ENCODE measurements at regions not wholly inside any gene's neighbourhood (a gene's known extent, or its start where the extent isn't known, plus 50 kb on each side); places are given as distances from the start of the nearest gene placed in this dataset.

GRCh38 chr5:158522776-158523175 lies 576.9 kb downstream of the EBF1 start:
- no peak overlapping the region for H3K27ac Mint-ChIP-seq
- no peak for ATAC-seq
- no peaks in the 10 kb centered on the region for H3K4me1 Mint-ChIP-seq
- no peaks in the 10 kb centered on the region for H3K9me3 Mint-ChIP-seq
- no peak for DNase-seq (ENCODE audit: low spot score in 2 of 2)
- H3K36me3 Mint-ChIP-seq = no peaks in the 10 kb centered on the region
- H3K4me3 Mint-ChIP-seq = no peak overlapping the region

GRCh38 chr5:158521995-158522394 lies 577.7 kb downstream of the EBF1 start:
- no peaks in the 10 kb centered on the region for H3K4me1 Mint-ChIP-seq
- H3K27ac Mint-ChIP-seq = no peak overlapping the region
- no peaks in the 10 kb centered on the region for H3K9me3 Mint-ChIP-seq
- ATAC-seq (no peak), DNase-seq (ENCODE audit: low spot score in 2 of 2) (no peak)
- H3K4me3 Mint-ChIP-seq = no peak overlapping the region
- no peaks in the 10 kb centered on the region for H3K36me3 Mint-ChIP-seq

- no peak for ATAC-seq
- no peak overlapping the region for H3K27ac Mint-ChIP-seq
- no peak overlapping the region for H3K4me3 Mint-ChIP-seq
- no peaks in the 10 kb centered on the region for H3K4me1 Mint-ChIP-seq
- no peak for DNase-seq (ENCODE audit: low spot score in 2 of 2)
- H3K9me3 Mint-ChIP-seq = no peaks in the 10 kb centered on the region
- H3K36me3 Mint-ChIP-seq = no peaks in the 10 kb centered on the region
Observed at GRCh38 chr5:158519433-158520021, 580.2 kb downstream of the EBF1 start.

- H3K4me1 Mint-ChIP-seq = no peaks in the 10 kb centered on the region
- no peak overlapping the region for H3K27ac Mint-ChIP-seq
- DNase-seq (ENCODE audit: low spot score in 2 of 2) (no peak), ATAC-seq (no peak)
- no peaks in the 10 kb centered on the region for H3K36me3 Mint-ChIP-seq
- no peaks in the 10 kb centered on the region for H3K9me3 Mint-ChIP-seq
- no peak overlapping the region for H3K4me3 Mint-ChIP-seq
Observed at GRCh38 chr5:158516521-158516920, 583.2 kb downstream of the EBF1 start.

GRCh38 chr5:158514986-158515359 lies 584.7 kb downstream of the EBF1 start:
- no peaks in the 10 kb centered on the region for H3K4me1 Mint-ChIP-seq
- no peaks in the 10 kb centered on the region for H3K36me3 Mint-ChIP-seq
- H3K27ac Mint-ChIP-seq = no peak overlapping the region
- H3K4me3 Mint-ChIP-seq = no peak overlapping the region
- DNase-seq (ENCODE audit: low spot score in 2 of 2) (no peak), ATAC-seq (no peak)
- H3K9me3 Mint-ChIP-seq = peaks cover 4% of the 10 kb centered on the region

- DNase-seq (ENCODE audit: low spot score in 2 of 2) = no peak
- H3K4me1 Mint-ChIP-seq = no peaks in the 10 kb centered on the region
- H3K9me3 Mint-ChIP-seq = peaks cover 4% of the 10 kb centered on the region
- H3K4me3 Mint-ChIP-seq = no peak overlapping the region
- ATAC-seq = no peak
- no peak overlapping the region for H3K27ac Mint-ChIP-seq
- H3K36me3 Mint-ChIP-seq = no peaks in the 10 kb centered on the region
Observed at GRCh38 chr5:158514319-158514985, 585.3 kb downstream of the EBF1 start.

- Mint-ChIP-seq H3K27ac (no peak overlapping the region), H3K9me3 (peaks cover 4% of the 10 kb centered on the region), H3K4me3 (no peak overlapping the region), H3K36me3 (no peaks in the 10 kb centered on the region), H3K4me1 (no peaks in the 10 kb centered on the region)
- ATAC-seq = no peak
- DNase-seq (ENCODE audit: low spot score in 2 of 2) = no peak
Observed at GRCh38 chr5:158513490-158514318, 586.0 kb downstream of the EBF1 start.

GRCh38 chr5:158511454-158511853 lies 588.3 kb downstream of the EBF1 start:
- H3K27ac Mint-ChIP-seq = no peak overlapping the region
- no peak for ATAC-seq
- no peak for DNase-seq (ENCODE audit: low spot score in 2 of 2)

GRCh38 chr5:158510479-158510878 lies 589.2 kb downstream of the EBF1 start:
- peaks cover 13% of the 10 kb centered on the region for H3K9me3 Mint-ChIP-seq
- no peak for DNase-seq (ENCODE audit: low spot score in 2 of 2)
- no peak overlapping the region for H3K4me3 Mint-ChIP-seq
- H3K27ac Mint-ChIP-seq = no peak overlapping the region
- H3K4me1 Mint-ChIP-seq = no peaks in the 10 kb centered on the region
- H3K36me3 Mint-ChIP-seq = no peaks in the 10 kb centered on the region
- ATAC-seq = no peak

More at GRCh38 chr5:158511454-158511853, 588.3 kb downstream of the EBF1 start:
- Mint-ChIP-seq H3K4me3 (no peak overlapping the region), H3K36me3 (no peaks in the 10 kb centered on the region), H3K9me3 (peaks cover 9% of the 10 kb centered on the region), H3K4me1 (no peaks in the 10 kb centered on the region)

GRCh38 chr5:158506648-158507047 lies 593.1 kb downstream of the EBF1 start:
- Mint-ChIP-seq H3K4me3 (no peak overlapping the region), H3K36me3 (no peaks in the 10 kb centered on the region), H3K9me3 (peaks cover 15% of the 10 kb centered on the region), H3K4me1 (no peaks in the 10 kb centered on the region), H3K27ac (no peak overlapping the region)
- no peak for ATAC-seq
- DNase-seq (ENCODE audit: low spot score in 2 of 2) = no peak

GRCh38 chr5:158502686-158503085 lies 597.0 kb downstream of the EBF1 start:
- ATAC-seq = no peak
- Mint-ChIP-seq H3K4me3 (no peak overlapping the region), H3K4me1 (no peaks in the 10 kb centered on the region), H3K36me3 (no peaks in the 10 kb centered on the region), H3K27ac (no peak overlapping the region), H3K9me3 (peaks cover 11% of the 10 kb centered on the region)
- DNase-seq (ENCODE audit: low spot score in 2 of 2) = no peak

GRCh38 chr5:158499892-158500418 lies 599.8 kb downstream of the EBF1 start:
- peaks cover 1% of the 10 kb centered on the region for H3K9me3 Mint-ChIP-seq
- DNase-seq (ENCODE audit: low spot score in 2 of 2) (no peak), ATAC-seq (no peak)
- no peaks in the 10 kb centered on the region for H3K4me1 Mint-ChIP-seq
- no peak overlapping the region for H3K4me3 Mint-ChIP-seq
- no peaks in the 10 kb centered on the region for H3K36me3 Mint-ChIP-seq
- no peak overlapping the region for H3K27ac Mint-ChIP-seq

- Mint-ChIP-seq H3K27ac (no peak overlapping the region), H3K4me3 (no peak overlapping the region), H3K4me1 (no peaks in the 10 kb centered on the region), H3K9me3 (no peaks in the 10 kb centered on the region), H3K36me3 (no peaks in the 10 kb centered on the region)
- ATAC-seq = no peak
- DNase-seq (ENCODE audit: low spot score in 2 of 2) = no peak
Observed at GRCh38 chr5:158499075-158499891, 600.4 kb downstream of the EBF1 start.

- ATAC-seq (no peak), DNase-seq (ENCODE audit: low spot score in 2 of 2) (no peak)
- H3K36me3 Mint-ChIP-seq = no peaks in the 10 kb centered on the region
- H3K4me3 Mint-ChIP-seq = no peak overlapping the region
- H3K4me1 Mint-ChIP-seq = no peaks in the 10 kb centered on the region
- H3K9me3 Mint-ChIP-seq = no peaks in the 10 kb centered on the region
- no peak overlapping the region for H3K27ac Mint-ChIP-seq
Observed at GRCh38 chr5:158496624-158497023, 603.1 kb downstream of the EBF1 start.

GRCh38 chr5:158494541-158494940 lies 605.2 kb downstream of the EBF1 start:
- Mint-ChIP-seq H3K27ac (no peak overlapping the region), H3K4me3 (no peak overlapping the region), H3K36me3 (no peaks in the 10 kb centered on the region), H3K9me3 (no peaks in the 10 kb centered on the region), H3K4me1 (no peaks in the 10 kb centered on the region)
- DNase-seq (ENCODE audit: low spot score in 2 of 2) (no peak), ATAC-seq (no peak)

Data from stimulated activated effector memory CD8-positive, alpha-beta T cell treated with anti-CD3 and anti-CD28 coated beads, Interleukin-12 subunit alpha, Interleukin-12 subunit beta, amount 100 ng/mL, for 72 hours (primary cell).